Stimulated activated CD8-positive, alpha-beta memory T cell treated with anti-CD3 and anti-CD28 coated beads, Interleukin-2, amount 100 ng/mL, for 1 hour (primary cell): ENCODE measurements at regions not wholly inside any gene's neighbourhood (a gene's known extent, or its start where the extent isn't known, plus 50 kb on each side); places are given as distances from the start of the nearest gene placed in this dataset.
"Not testable (repeated sequence)": the region's sequence is repeated elsewhere in the genome, so short reads cannot be mapped to it uniquely, and the experiment has no call there.

ENCODE experiments used
- DNase-seq, 2 donors: peaks; one replicate each; pipeline ENCODE4 v3.0.0-alpha.2; 2020; ENCODE audit warnings: low read depth in 2 of 2

GRCh38 chr1:199780948-199781670, 246.4 kb upstream of the NR5A2 start:
- DNase-seq, result no peak

- DNase-seq, result no peak
Observed at GRCh38 chr1:199784138-199784895, 243.2 kb upstream of the NR5A2 start.

GRCh38 chr1:199786695-199787094, 240.8 kb upstream of the NR5A2 start:
- DNase-seq, result no peak

- no peak for DNase-seq
Observed at GRCh38 chr1:199789141-199789540, 238.4 kb upstream of the NR5A2 start.

GRCh38 chr1:199791495-199791894, 236.0 kb upstream of the NR5A2 start:
- no peak for DNase-seq

GRCh38 chr1:199792874-199793273, 234.6 kb upstream of the NR5A2 start:
- no peak for DNase-seq

GRCh38 chr1:199794105-199794863, 233.2 kb upstream of the NR5A2 start:
- DNase-seq, result no peak

GRCh38 chr1:199799116-199799515, 228.4 kb upstream of the NR5A2 start:
- DNase-seq, result no peak

- DNase-seq, result no peak
Observed at GRCh38 chr1:199804526-199804925, 223.0 kb upstream of the NR5A2 start.

- no peak for DNase-seq
Observed at GRCh38 chr1:199808110-199808870, 219.2 kb upstream of the NR5A2 start.

- DNase-seq, result no peak
Observed at GRCh38 chr1:199809311-199809710, 218.2 kb upstream of the NR5A2 start.

GRCh38 chr1:199811163-199811562, 216.3 kb upstream of the NR5A2 start:
- no peak for DNase-seq

- no peak for DNase-seq
Observed at GRCh38 chr1:199813198-199813597, 214.3 kb upstream of the NR5A2 start.

- no peak for DNase-seq
Observed at GRCh38 chr1:199815947-199816346, 211.6 kb upstream of the NR5A2 start.

- DNase-seq, result no peak
Observed at GRCh38 chr1:199817266-199817665, 210.2 kb upstream of the NR5A2 start.

- DNase-seq, result no peak
Observed at GRCh38 chr1:199821029-199821779, 206.3 kb upstream of the NR5A2 start.

GRCh38 chr1:199832451-199832850, 195.1 kb upstream of the NR5A2 start:
- no peak for DNase-seq

GRCh38 chr1:199834711-199835110, 192.8 kb upstream of the NR5A2 start:
- DNase-seq, result no peak

GRCh38 chr1:199836430-199836829, 191.1 kb upstream of the NR5A2 start:
- no peak for DNase-seq

GRCh38 chr1:199837321-199837720, 190.2 kb upstream of the NR5A2 start:
- no peak for DNase-seq

GRCh38 chr1:199839608-199840007, 187.9 kb upstream of the NR5A2 start:
- DNase-seq, result not testable (repeated sequence)
